ENCODE measurements at regions not wholly inside any gene's neighbourhood (a gene's known extent, or its start where the extent isn't known, plus 50 kb on each side); places are given as distances from the start of the nearest gene placed in this dataset.

GRCh38 chr3:10620833-10621082 is 115.4 kb upstream of the ATP2B2 start:
- H3K27me3 Mint-ChIP-seq (ENCODE audit: insufficient read depth, low read depth, poor library complexity) = no peaks in the 10 kb centered on the region
- H3K79me2 ChIP-seq (replicated peaks; ENCODE audit: insufficient read depth) = no peaks in the 10 kb centered on the region
- no peak overlapping the region for H3K4me2 ChIP-seq
- no peak overlapping the region for H3K27ac ChIP-seq (ENCODE audit: low read depth)
- H3K36me3 Mint-ChIP-seq (ENCODE audit: low read depth) = no peaks in the 10 kb centered on the region
- DNase-seq (ENCODE audit: low spot score) (no peak), ATAC-seq (peak; percentile 25; the same call in 2 of the 3 replicates)
- H4K20me1 ChIP-seq (replicated peaks; ENCODE audit: insufficient read depth) = no peaks in the 10 kb centered on the region
- no peaks in the 10 kb centered on the region for H3K9me2 ChIP-seq (ENCODE audit: insufficient read depth)
- no peak overlapping the region for H2AFZ ChIP-seq
- no peaks in the 10 kb centered on the region for H3K36me3 ChIP-seq (ENCODE audit: insufficient read depth)
- H3K4me3 ChIP-seq = no peak overlapping the region
- no peak overlapping the region for H3K27ac Mint-ChIP-seq
- H3K4me1 Mint-ChIP-seq = peaks cover 7% of the 10 kb centered on the region; the same call in 2 of the 3 replicates
- no peaks in the 10 kb centered on the region for H3K9me3 Mint-ChIP-seq
- TF ChIP-seq CREB1 (CRISPR knock-in tag; IDR thresholded peaks at IDR 0.05; ENCODE audit: low read depth) = no peak
- no peak for TF ChIP-seq REST (IDR thresholded peaks at IDR 0.05; ENCODE audit: unreplicated experiment)
- TF ChIP-seq JUNB (IDR thresholded peaks at IDR 0.05; ENCODE audit: unreplicated experiment) = no peak
- TF ChIP-seq POLR2AphosphoS5 (IDR thresholded peaks at IDR 0.05; ENCODE audit: low read depth) = no peak
- no peak for TF ChIP-seq EZH2phosphoT487 (IDR thresholded peaks at IDR 0.05; ENCODE audit: unreplicated experiment)
- TF ChIP-seq EZH2 (IDR thresholded peaks at IDR 0.05; ENCODE audit: low read depth, unreplicated experiment) = no peak
- TF ChIP-seq ZNF114 (CRISPR knock-in tag; IDR thresholded peaks at IDR 0.05) = no peak
- no peak for TF ChIP-seq ZNF462 (CRISPR knock-in tag; IDR thresholded peaks at IDR 0.05)
- no peak for TF ChIP-seq CTCF (conservative IDR thresholded peaks at IDR 0.05; ENCODE audit: low read depth in 2 of 2)
- no peak for TF ChIP-seq ZNF331 (CRISPR knock-in tag; IDR thresholded peaks at IDR 0.05; ENCODE audit: low read depth)
- no peak for TF ChIP-seq NANOG (IDR thresholded peaks at IDR 0.05; ENCODE audit: borderline replicate concordance)
- no peak for TF ChIP-seq ETS1 (IDR thresholded peaks at IDR 0.05)
- TF ChIP-seq STAT1 (IDR thresholded peaks at IDR 0.05; ENCODE audit: unreplicated experiment) = no peak
- no peak overlapping the region for H3K4me3 Mint-ChIP-seq
- H3K4me1 ChIP-seq (ENCODE audit: insufficient read depth) = no peaks in the 10 kb centered on the region
- H3F3A ChIP-seq (replicated peaks; ENCODE audit: low read depth) = no peaks in the 10 kb centered on the region
- H3K27me3 ChIP-seq (ENCODE audit: insufficient read depth) = no peaks in the 10 kb centered on the region
